Gastrocnemius medialis (tissue), 4 donors: ENCODE measurements at regions not wholly inside any gene's neighbourhood (a gene's known extent, or its start where the extent isn't known, plus 50 kb on each side); places are given as distances from the start of the nearest gene placed in this dataset.

ENCODE experiments used
- ATAC-seq, 2 donors: fragments of 150-250 bp; one replicate each; pipeline ENCODE4 v1.9.1; 2016
- DNase-seq, 2 donors: peaks; one replicate each; pipeline ENCODE4 v3.0.0-alpha.2; 2019
- H3K27ac ChIP-seq, 4 donors: fragments of 200-600 bp; sonication (generic); 1 replicate in 1 of 4; 2 replicates in 3 of 4; pipeline ENCODE4 v1.5.1; 2016 to 2018; ENCODE audit warnings: mild to moderate bottlenecking in 2 of 4, moderate library complexity in 1 of 4
- H3K27me3 ChIP-seq, 3 donors: fragments of 200-600 bp; sonication (generic) in 2 of 3; 1 replicate in 1 of 3; 2 replicates in 2 of 3; pipeline versions ENCODE4 v1.5.1 to v1.6.0; 2016 to 2019; ENCODE audit warnings: mild to moderate bottlenecking in 1 of 3, moderate library complexity in 1 of 3
- H3K36me3 ChIP-seq, 2 donors: fragments of 200-600 bp; sonication (generic) in 1 of 2; one replicate each; pipeline ENCODE4 v1.5.1; 2017 to 2018
- H3K4me1 ChIP-seq, 2 donors: fragments of 200-600 bp; sonication (generic) in 1 of 2; one replicate each; pipeline ENCODE4 v1.5.1; 2016 to 2017; ENCODE audit warnings: mild to moderate bottlenecking in 2 of 2
- H3K4me3 ChIP-seq, 4 donors: fragments of 200-600 bp; sonication (generic) in 3 of 4; 1 replicate in 1 of 4; 2 replicates in 3 of 4; pipeline ENCODE4 v1.5.1; 2016 to 2019; ENCODE audit warnings: mild to moderate bottlenecking in 2 of 4
- H3K9me3 ChIP-seq, 3 donors: fragments of 200-600 bp; sonication (generic) in 2 of 3; 1 replicate in 1 of 3; 2 replicates in 2 of 3; pipeline ENCODE4 v1.5.1; 2016 to 2019
- CTCF ChIP-seq, 5 experiments: fragments of 450-650 bp in 3 of 5; fragments of 200-600 bp in 2 of 5; sonication (generic) in 2 of 5; IDR thresholded peaks in 4 of 5; conservative IDR thresholded peaks in 1 of 5; 1 replicate in 4 of 5; 2 replicates in 1 of 5; pipeline ENCODE4 v1.5.1; 2016 to 2019; ENCODE audit warnings: antibody characterized with exemption in 5 of 5, mild to moderate bottlenecking in 3 of 5, moderate library complexity in 3 of 5
- POLR2A ChIP-seq, 2 donors: fragments of 450-650 bp; IDR thresholded peaks; one replicate each; pipeline ENCODE4 v1.6.1; 2017; ENCODE audit warnings: antibody characterized with exemption in 2 of 2, mild to moderate bottlenecking in 2 of 2, moderate library complexity in 2 of 2
- in situ Hi-C, 4 donors: fragments of 200-750 bp; cut with MboI; loops; one replicate each; pipeline versions ENCODE4 v1.15.0 to v1.8.0; 2017; ENCODE audit warnings: low sequenced_read_pairs in 4 of 4
- intact Hi-C: fragments of 100-400 bp; cut with DNase I; formaldehyde crosslinking; loops from one replicate; pipeline ENCODE4 v1.15.1; 2023; ENCODE audit warnings: low total_unique reads

DNA sequence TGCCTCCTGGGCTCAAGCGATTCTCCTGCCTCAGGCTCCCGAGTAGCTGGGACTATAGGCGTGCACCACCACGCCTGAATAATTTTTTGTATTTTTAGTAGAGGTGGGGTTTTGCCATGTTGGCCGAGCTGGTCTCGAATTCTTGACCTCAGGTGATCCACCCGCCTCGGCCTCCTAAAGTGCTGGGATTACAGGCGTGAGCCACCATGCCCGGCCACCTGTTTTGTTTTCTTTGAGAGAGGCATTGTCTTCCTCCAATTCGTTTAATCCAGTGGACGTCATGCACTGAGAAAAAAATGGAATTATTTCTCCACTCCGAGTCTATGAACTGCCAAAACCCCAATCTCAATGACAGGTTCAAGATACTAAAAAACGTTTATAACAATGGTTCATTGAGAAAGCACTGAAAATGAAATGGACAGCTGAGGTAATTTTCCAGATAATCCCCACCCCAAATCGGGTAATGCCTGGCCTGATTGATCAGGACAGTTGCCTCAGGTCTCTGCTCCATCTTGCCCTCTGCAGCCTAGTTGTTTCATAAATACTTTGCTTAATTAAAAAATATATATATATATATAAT lies 132.7 kb upstream of the PARP11 start:
- no peak for ATAC-seq
- H3K9me3 ChIP-seq = no peaks in the 10 kb centered on the region
- DNase-seq = no peak
- no peaks in the 10 kb centered on the region for H3K27me3 ChIP-seq
- H3K27ac ChIP-seq = no peak overlapping the region
- intact Hi-C loops (no loop called here), in situ Hi-C loops (no loop called here)
- no peak overlapping the region for H3K4me3 ChIP-seq
- no peaks in the 10 kb centered on the region for H3K36me3 ChIP-seq
- TF ChIP-seq CTCF (IDR thresholded peaks at IDR 0.05 in 4 of 5, conservative IDR thresholded peaks at IDR 0.05 in 1 of 5) (no peak), POLR2A (IDR thresholded peaks at IDR 0.05) (no peak)
- no peaks in the 10 kb centered on the region for H3K4me1 ChIP-seq

GRCh38 chr12:4003576-4003975 lies 130.4 kb upstream of the PARP11 start:
- DNase-seq (no peak), ATAC-seq (no peak)
- Histone ChIP-seq H3K4me3 (no peak overlapping the region), H3K36me3 (no peaks in the 10 kb centered on the region), H3K27me3 (no peaks in the 10 kb centered on the region), H3K4me1 (no peaks in the 10 kb centered on the region), H3K9me3 (no peaks in the 10 kb centered on the region), H3K27ac (no peak overlapping the region)
- in situ Hi-C loops (no loop called here), intact Hi-C loops (no loop called here)
- no peak for TF ChIP-seq CTCF (IDR thresholded peaks at IDR 0.05 in 4 of 5, conservative IDR thresholded peaks at IDR 0.05 in 1 of 5)

DNA sequence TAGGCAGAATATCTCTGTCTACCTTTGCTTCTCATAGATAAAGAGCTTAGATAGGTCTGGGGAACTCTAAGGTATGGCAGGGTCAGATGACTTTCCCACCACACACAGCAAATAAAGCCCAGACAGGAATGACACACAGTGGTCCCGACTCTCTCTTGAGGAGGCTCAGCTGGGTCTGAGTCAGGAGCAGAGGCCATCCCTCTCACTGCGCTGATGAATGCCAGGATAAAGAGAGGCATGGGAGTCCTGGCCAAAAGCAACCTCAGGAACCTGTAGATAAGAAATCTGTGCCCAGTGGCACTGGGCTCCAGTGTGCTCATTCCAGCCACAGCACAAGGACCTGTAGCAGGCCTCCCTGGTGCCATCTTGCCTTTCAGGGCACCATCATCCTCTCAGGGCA lies 129.4 kb upstream of the PARP11 start:
- no peak for TF ChIP-seq CTCF (IDR thresholded peaks at IDR 0.05 in 4 of 5, conservative IDR thresholded peaks at IDR 0.05 in 1 of 5)
- TF ChIP-seq POLR2A (IDR thresholded peaks at IDR 0.05) = no peak
- Histone ChIP-seq H3K4me1 (no peaks in the 10 kb centered on the region), H3K4me3 (no peak overlapping the region), H3K27ac (no peak overlapping the region), H3K9me3 (no peaks in the 10 kb centered on the region), H3K27me3 (no peaks in the 10 kb centered on the region), H3K36me3 (no peaks in the 10 kb centered on the region)
- intact Hi-C loops = no loop called here
- DNase-seq (no peak), ATAC-seq (no peak)
- in situ Hi-C loops = no loop called here

GRCh38 chr12:4001841-4002240 lies 128.6 kb upstream of the PARP11 start:
- Histone ChIP-seq H3K36me3 (no peaks in the 10 kb centered on the region), H3K27me3 (no peaks in the 10 kb centered on the region), H3K9me3 (no peaks in the 10 kb centered on the region), H3K27ac (no peak overlapping the region), H3K4me1 (no peaks in the 10 kb centered on the region), H3K4me3 (no peak overlapping the region)
- TF ChIP-seq POLR2A (IDR thresholded peaks at IDR 0.05) = no peak
- no peak for TF ChIP-seq CTCF (IDR thresholded peaks at IDR 0.05 in 4 of 5, conservative IDR thresholded peaks at IDR 0.05 in 1 of 5)
- DNase-seq = no peak
- in situ Hi-C loops (no loop called here), intact Hi-C loops (no loop called here)
- no peak for ATAC-seq

- intact Hi-C loops = no loop called here
- TF ChIP-seq CTCF (IDR thresholded peaks at IDR 0.05 in 4 of 5, conservative IDR thresholded peaks at IDR 0.05 in 1 of 5) (no peak), POLR2A (IDR thresholded peaks at IDR 0.05) (no peak)
- Histone ChIP-seq H3K4me1 (no peaks in the 10 kb centered on the region), H3K27me3 (no peaks in the 10 kb centered on the region), H3K36me3 (no peaks in the 10 kb centered on the region), H3K4me3 (no peak overlapping the region), H3K27ac (no peak overlapping the region), H3K9me3 (no peaks in the 10 kb centered on the region)
- ATAC-seq (no peak), DNase-seq (no peak)
- in situ Hi-C loops = no loop called here
Measured at GRCh38 chr12:4001031-4001430, 127.8 kb upstream of the PARP11 start.
